GM10248 (cell line): ENCODE measurements at regions not wholly inside any gene's neighbourhood (a gene's known extent, or its start where the extent isn't known, plus 50 kb on each side); places are given as distances from the start of the nearest gene placed in this dataset.

ENCODE experiments used
- CTCF ChIA-PET: fragments of 300-600 bp; sonication (Branson Sonifier 250); formaldehyde crosslinking; extraction: SDS; loops from one replicate; lab custom pipeline; 2021; ENCODE audit warnings: antibody characterized with exemption; lab: Yijun Ruan, JAX
- POLR2A ChIA-PET: fragments of 350-650 bp; sonication (Branson Sonifier 250); formaldehyde crosslinking; extraction: SDS; loops from one replicate; lab custom pipeline; 2020; ENCODE audit warnings: antibody characterized with exemption; lab: Yijun Ruan, JAX
- DNase-seq: peaks from one replicate; pipeline ENCODE4 v3.0.0; 2012; ENCODE audit errors: extremely low spot score
- TF ChIP-seq, protein P1 (sequence below): IDR thresholded peaks from 2 replicates; pipeline ENCODE4 v1.5.1; 2012; ENCODE audit warnings: mild to moderate bottlenecking, low read depth; ENCODE audit errors: extremely low read depth, missing control alignments, control extremely low read depth

DNA sequence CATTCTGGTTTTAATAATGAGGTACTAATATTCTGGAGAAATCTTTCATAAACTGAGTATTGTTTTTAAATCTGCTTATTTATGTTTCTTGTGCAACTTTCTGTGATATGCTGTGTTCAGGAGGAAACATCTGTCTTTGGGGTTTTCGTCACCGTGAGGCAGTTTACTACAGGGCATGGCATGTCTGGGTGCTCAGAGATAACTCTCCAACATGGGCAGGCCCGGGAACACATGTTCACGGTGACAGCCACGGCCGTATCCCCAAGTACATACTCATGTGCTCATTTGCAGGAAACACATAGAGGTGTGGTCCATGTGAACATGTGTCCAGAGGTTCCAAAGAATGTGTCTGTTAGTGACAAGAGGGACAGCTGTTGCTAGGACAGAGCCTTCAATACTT lies 62.1 kb upstream of the CNKSR3 start:
- ChIA-PET CTCF (interaction anchor here (1.2 kb wide), 1 partner anchor 25 kb away, joined by 3 read pairs; no protein-coding TSS in a partner anchor), POLR2A (no interaction called here)

DNA sequence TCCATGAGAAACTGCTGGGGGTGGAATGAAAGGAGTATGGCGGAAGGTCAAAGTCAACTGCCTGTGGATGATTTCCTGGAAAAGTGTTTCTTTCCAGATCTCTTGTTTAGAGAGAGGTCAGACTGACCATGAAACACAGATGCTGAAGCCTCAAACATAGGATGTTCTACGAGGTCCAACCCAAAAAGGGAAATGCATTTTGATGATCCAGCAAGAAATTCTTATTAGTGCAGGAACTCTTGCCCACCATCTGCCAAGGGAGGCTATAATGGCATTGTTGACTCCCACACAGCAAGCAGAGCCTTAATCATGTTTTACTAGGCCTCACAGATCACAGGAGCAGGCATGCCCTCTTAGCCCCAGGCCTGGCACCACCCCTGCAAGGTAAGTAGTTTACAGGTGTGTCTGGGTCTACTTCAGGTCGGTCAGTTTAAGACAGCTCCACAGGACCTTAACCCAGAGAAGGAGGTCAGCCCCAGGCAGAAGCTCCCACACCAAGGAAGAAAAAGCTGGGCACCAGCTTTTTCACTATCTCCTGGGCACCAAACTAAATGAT lies 67.6 kb upstream of the CNKSR3 start:
- POLR2A ChIA-PET: no interaction called here
- TF ChIP-seq, protein P1, sequence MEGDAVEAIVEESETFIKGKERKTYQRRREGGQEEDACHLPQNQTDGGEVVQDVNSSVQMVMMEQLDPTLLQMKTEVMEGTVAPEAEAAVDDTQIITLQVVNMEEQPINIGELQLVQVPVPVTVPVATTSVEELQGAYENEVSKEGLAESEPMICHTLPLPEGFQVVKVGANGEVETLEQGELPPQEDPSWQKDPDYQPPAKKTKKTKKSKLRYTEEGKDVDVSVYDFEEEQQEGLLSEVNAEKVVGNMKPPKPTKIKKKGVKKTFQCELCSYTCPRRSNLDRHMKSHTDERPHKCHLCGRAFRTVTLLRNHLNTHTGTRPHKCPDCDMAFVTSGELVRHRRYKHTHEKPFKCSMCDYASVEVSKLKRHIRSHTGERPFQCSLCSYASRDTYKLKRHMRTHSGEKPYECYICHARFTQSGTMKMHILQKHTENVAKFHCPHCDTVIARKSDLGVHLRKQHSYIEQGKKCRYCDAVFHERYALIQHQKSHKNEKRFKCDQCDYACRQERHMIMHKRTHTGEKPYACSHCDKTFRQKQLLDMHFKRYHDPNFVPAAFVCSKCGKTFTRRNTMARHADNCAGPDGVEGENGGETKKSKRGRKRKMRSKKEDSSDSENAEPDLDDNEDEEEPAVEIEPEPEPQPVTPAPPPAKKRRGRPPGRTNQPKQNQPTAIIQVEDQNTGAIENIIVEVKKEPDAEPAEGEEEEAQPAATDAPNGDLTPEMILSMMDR: no peak
- CTCF ChIA-PET: no interaction called here
- DNase-seq: no peak

More for the DNA sequence above, 62.1 kb upstream of the CNKSR3 start:
- no peak for DNase-seq
- TF ChIP-seq, protein P1: no peak

DNA sequence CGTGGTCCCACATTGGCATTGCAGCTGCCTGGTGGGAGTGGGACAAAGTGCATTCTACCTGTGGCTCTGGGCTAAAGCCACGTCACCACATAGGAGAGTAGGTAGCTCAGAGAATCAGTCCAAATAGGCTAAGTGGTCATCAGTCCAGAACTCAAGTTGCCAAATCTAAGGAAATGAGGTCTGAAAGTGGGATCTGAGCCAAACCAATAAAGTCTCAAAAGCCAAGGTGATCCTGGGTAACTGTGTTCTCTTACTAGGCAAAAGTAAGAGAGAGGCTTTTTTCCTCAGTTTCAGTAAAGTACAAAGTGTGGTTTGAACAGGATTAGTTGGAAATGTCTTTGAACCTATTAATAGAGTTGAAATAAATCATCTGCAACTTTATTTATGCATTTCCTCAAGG lies 68.6 kb upstream of the CNKSR3 start:
- ChIA-PET CTCF (no interaction called here), POLR2A (no interaction called here)
- TF ChIP-seq, protein P1: no peak
- DNase-seq: no peak

DNA sequence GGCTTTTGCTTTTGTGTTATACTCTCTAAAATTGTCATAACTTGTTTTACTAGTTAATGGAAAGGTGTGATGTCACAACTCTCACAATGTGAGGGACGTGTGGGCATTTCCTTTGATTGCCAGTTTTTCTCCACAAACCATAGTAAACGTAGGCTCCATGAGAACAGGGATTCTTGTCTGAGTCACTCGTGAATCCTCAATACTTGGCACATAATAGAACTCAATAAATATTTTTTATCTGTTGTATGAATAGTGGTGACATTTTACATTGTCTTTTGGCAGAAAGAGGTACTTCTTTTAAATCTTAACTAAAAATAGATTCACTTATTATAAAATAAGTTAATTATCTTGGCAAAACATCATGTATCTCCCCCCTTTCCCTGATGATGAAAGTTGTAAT lies 69.0 kb upstream of the CNKSR3 start:
- DNase-seq: no peak
- POLR2A ChIA-PET: no interaction called here
- TF ChIP-seq, protein P1: no peak
- CTCF ChIA-PET: no interaction called here

DNA sequence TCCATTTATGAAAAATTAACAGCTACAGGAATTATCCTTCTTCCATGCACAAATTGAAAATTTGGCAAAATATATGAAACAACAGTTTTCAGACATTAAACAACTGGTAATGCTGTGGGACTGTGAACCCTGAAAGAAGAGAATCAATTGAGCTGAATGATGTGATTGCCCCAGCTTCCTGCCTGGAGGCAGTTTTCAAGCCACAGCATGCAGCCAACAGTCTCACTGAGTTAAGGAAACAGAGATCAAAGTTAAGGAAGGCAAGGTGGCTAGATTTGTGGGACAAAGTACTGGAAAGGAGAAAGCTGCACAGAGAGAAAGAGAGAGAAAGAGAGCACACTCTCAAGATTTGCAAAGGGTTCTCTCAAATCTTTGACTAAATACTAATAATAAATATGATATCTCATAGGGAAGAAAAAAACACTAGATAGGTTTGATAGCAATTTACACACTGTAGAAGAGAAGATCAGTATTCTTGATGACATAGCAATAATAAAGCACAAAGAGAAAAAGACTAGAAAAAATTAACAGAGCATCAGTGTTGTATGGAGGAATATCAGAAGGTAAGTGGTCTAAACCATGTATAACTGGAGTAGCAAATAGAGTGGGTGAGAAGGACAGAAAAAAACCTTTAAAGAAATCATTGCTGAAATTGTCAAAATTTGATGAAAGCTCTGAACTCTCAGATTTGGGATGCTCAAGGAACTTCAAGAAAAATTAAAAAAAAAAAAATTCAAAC lies 70.1 kb upstream of the CNKSR3 start:
- ChIA-PET CTCF (interaction anchor here (1.4 to 1.6 kb wide), 3 partner anchors 10 to 23 kb away, joined by 4 to 8 read pairs (median 6); no protein-coding TSS in a partner anchor), POLR2A (no interaction called here)
- TF ChIP-seq, protein P1: no peak
- no peak for DNase-seq

DNA sequence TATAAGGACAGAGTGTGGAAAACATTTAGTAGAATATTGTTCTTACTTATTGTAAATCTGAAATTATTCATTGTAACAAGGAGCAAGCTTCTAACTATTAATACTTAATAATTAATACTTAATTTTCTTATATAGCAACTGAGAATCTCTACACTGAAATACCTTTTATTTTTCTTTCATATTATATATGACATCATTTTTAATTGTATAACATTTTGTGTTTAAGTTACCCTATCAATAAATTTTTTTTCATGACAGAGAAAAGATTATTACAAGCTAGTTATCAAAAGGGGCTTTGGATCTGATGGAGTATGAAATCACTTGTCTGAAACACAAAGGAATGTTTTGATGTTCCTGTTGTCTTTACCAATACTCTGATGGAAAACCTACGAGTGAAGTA lies 72.2 kb upstream of the CNKSR3 start:
- CTCF ChIA-PET: no interaction called here
- POLR2A ChIA-PET: no interaction called here
- DNase-seq: no peak
- TF ChIP-seq, protein P1: no peak
